ENCODE measurements at regions not wholly inside any gene's neighbourhood (a gene's known extent, or its start where the extent isn't known, plus 50 kb on each side); places are given as distances from the start of the nearest gene placed in this dataset.
A peak's percentile ranks its signal among the peaks of the same experiment; 100 is the strongest.

DNA sequence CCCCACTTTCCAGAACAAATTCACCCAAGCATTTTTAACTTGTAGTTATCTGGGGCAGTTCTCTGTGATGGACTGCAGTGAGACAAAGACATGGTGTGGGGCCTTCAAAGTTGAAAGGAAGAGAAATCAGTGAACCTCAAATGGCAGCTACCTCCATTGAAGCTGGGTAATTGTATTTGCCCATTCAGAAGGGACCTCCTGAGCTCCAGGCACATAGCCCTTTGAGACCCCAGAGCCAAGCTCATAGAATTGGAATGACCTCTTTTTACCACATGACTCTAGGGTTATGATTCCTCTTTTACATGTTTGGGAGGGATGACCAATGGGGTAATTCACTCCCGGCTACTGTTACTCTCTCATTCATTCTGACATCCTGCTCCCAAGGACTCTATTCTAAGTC lies 368.4 kb upstream of the ITGA1 start:
- no peak for DNase-seq

DNA sequence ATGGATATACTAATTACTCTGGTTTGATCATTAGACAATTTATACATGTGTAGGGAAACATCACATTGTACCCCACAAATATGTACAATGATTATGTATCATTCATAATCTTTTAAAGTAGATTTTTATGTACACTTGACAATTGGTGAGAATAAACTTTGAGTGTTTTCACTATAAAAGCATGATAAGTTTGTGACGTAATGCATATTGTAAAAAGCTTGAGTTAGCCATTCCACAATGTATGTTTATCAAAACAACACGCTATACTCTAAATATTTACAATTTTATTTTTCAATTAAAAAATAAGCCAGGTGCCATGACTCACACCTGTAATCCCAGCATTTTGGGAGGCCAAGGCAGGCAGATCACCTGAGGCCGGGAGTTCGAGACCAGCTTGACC lies 360.1 kb upstream of the ITGA1 start:
- DNase-seq: no peak

DNA sequence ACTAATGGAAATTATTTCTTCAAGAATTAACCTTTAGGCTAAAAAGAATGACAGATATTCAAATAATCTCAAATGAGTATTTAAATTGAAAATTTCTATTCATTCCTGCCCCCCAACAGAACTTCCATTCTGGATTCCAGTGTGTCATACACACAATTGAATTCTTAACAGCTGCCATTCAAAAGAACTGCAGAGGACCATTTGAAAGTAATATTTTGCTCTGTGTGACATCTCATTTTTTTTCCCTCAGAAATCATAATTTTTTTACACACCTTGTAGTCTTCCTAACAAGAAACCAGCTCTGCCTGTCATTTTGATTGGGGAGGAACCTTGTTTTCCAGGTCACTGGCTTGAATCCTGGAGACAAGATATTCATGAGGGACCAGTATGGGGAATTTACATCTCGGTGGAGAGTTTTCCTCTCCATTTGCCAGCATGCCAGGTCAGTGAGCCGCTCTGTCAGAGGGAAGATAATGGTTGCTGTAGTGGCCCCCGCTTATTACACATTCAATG lies 358.7 kb upstream of the ITGA1 start:
- DNase-seq: no peak

DNA sequence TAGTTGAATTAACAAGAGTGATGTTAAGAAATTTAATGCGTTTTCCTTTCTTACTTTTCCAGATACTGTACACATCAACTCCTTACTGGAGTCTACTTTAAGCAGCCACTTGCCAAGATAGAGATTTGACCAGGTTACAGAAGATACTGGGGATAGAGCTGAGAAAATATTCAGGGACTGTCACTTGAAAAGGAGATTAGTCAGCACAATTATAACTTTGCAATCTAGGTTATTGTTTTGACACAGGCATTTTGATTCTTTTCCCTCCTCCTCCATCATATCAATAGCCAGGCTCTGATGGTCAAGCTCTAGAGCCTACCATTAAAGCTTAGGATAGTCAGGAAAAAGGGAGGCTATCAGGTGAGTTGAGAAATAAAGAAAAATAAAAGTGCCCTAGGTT lies 345.9 kb upstream of the ITGA1 start:
- DNase-seq: no peak

DNA sequence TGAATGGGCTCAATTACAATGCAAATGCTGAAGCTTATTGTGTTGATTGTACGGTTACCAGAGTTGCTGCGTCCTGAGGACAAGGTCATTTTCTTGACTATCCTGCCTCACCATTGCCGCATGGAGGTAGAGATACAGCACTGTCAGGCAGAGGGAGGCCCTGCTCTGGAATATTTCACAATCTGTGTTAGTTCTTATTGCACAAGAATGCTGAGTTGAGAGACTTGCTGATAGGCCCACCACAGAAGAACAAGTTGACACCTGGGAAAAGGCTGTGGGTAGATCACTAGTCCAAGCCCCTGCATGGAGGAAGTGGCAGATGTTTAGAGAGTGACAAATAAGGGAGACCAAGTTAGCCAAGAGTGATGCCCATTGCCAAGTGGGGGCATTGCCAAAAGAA lies 344.5 kb upstream of the ITGA1 start:
- DNase-seq: no peak

GRCh38 chr5:52448111-52448510 lies 339.6 kb upstream of the ITGA1 start:
- DNase-seq: no peak

- DNase-seq: no peak
Measured at GRCh38 chr5:52449516-52449915, 338.2 kb upstream of the ITGA1 start.

- DNase-seq: no peak
Measured at GRCh38 chr5:52452098-52452497, 335.6 kb upstream of the ITGA1 start.

- DNase-seq: no peak
Measured at GRCh38 chr5:52453176-52453575, 334.5 kb upstream of the ITGA1 start.

GRCh38 chr5:52455920-52456319 lies 331.8 kb upstream of the ITGA1 start:
- DNase-seq: no peak

DNA sequence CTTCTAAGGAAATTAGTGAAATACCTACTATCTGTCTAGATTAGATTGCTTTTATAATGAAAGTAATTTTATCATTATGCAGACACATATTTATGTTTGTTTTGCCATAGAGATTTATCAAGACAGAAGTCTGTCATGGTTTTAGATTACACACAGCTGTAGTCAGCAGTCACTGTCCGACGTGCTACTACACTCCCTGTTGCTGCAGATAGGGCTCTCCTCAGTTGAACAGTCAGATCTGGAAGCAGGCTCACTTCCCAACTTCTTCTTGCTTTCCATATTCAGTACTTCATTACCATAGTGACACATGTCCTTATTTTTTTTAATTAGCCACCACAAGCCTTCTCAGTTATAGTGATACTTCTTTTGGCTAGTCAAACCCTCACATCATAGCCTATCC lies 329.9 kb upstream of the ITGA1 start:
- DNase-seq: no peak

- DNase-seq: no peak
Measured at GRCh38 chr5:52466113-52466512, 321.6 kb upstream of the ITGA1 start.

DNA sequence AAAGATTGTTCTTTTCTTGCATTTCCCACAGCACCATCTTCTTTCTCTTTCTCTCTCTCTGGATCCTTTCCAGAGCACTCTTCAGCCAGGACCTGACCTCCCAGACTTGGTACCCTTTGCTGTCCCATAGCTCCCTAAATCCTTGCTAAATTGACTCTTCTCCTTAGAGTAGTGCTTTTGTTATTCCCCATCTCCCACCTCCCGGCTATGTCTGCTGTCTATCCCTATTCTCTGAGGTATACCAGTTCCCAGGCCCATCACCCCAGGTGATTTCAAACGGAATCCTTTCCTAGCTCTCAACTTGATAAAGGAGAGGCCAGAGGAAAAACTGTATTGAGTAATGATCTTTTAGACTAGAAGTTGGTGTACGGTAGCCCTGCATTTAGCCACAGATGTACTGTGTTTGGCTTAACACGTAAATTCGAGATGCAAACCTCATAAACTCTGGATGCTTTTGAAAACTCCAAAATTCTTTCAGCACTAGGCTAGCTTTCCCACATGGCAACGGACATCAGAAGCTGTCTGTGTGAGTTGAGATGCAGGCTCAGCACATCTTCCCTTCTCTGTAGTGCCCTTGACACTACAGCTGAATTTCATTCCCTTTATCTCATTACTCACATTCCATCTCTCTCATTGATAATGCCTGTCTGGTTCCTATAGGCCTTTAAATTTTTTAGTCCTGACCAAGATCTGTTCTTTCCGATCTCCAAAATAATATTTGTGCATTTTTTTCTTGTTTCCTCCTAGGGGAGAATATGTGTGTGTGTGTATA lies 320.8 kb upstream of the ITGA1 start:
- DNase-seq: no peak

DNA sequence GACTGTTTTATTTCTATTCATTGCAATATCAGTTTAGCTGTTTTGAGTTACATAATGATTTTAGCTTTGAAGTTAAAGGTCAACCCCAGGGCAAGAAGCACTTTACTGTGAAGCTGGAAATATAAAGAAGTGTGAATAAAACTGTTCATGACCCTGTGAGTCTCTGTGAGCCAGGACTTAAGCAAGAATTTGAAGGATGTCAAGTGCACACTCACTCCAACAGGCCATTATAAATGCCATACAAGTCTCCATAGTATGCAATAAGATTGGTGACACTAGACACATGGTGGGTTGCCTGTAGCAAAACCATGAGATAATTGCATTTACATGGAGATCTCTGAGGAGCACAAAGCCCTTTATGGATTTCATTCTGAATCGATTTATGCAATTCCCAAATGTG lies 318.7 kb upstream of the ITGA1 start:
- DNase-seq: no peak

DNA sequence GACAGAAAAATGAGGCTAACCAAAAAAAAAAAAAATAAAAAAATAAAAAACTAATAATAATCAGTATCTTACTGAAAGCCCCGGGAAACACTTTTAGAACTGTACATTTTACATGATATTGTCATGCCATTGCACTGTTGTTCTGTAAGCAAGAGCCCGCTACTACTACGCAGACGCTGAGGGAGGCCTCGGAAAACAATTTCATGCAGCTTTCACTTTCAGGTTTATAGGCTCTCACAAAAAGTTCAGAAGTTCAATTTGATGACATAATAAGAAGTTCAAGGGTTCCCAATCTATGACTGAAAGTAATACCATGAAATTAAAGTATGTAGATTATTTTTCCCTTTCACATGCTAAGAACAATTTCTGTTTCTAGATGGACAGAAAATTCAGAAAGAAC lies 318.3 kb upstream of the ITGA1 start:
- DNase-seq: peak; percentile 4

GRCh38 chr5:52469835-52470234 lies 317.9 kb upstream of the ITGA1 start:
- DNase-seq: no peak

DNA sequence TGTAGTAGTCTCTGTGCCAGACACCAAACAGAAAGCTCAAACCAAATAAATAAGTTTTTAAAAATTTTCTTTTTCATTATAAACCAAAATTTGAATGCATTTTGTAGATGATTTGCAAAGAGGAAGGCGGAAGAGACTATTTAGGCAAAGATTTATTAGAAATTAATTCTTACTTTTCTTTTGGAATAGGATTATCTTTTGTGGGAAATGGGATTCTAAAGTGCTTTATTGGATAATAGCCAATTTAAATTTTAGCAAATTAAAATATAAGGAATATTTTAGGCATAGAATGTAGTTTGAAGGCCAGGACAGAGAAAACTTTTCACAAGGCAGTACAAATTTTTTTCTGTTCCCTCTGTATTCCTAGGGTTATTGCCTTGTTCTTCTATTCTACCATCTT lies 311.4 kb upstream of the ITGA1 start:
- DNase-seq: no peak

DNA sequence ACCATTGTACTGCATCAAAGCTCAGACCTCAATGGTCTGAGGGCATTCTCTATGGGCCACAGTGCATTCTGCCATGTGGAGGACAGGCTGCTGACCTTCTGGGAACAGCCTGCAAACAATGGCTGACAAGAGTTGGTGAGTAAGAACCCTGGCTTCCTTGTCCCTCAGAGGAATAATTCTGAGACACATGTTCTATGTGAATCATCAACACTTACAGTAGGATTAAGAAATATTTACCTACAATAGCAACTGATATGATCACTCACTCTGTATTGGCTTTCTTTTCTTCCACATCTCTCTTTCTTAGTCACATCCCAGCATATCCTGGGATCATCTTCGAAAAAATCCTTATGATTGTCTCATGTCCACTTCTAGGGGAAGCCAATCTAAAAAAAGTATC lies 306.5 kb upstream of the ITGA1 start:
- no peak for DNase-seq

- DNase-seq: no peak
Measured at GRCh38 chr5:52481851-52482250, 305.9 kb upstream of the ITGA1 start.

DNA sequence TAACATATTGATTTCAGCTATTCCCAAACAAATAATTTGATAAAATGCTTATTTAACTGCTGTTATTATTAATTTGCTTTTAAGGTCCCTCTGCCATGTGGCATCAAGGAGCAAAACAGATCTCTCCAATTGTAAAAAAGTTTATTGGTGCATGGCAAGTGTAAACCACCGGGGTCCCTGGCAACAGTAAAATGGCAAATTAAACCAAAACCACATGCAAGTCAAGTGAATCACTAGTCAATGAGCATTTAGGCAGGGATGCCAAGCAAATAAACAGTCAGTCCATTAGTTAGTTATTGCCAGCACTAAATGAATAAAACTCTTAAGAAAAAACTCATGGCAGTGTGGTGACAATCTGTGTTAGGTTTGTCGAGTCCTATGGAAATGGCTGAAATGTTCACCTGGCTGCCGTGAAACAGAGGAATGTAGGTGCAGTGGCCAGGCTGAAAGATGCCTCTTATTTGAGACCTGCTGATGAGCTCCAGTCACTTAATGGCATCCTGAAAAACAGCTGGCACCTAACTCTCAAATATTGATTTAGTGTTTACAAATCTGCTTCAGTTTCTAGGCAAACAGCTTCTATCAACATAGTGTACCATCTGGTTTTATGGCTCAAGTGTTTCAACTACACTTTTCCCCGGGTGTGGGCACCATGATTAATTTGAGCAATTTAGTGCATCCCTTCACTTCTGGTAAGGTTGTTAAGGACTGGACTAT lies 296.5 kb upstream of the ITGA1 start:
- DNase-seq: no peak

GRCh38 chr5:52491818-52492217 lies 295.9 kb upstream of the ITGA1 start:
- DNase-seq: no peak

- DNase-seq: no peak
Measured at GRCh38 chr5:52497133-52497693, 290.5 kb upstream of the ITGA1 start.

DNA sequence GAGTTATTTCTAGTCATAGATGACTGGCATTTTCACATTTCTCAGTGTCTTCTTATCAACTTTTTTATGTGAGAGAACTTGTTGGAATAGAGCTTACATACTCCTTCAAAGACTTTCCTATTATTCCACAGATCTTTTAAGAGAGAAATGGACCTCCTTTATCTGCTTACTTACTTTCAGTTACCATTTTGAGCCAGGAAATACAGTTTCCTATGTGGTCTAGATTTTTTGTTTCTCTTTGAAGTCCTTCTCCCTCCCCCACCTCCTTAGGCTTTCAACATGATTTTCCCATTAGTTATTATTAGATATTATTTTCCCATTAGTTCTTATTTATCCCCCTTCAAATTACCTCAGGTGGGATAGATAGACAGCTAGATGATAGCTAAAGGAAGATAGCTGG lies 289.1 kb upstream of the ITGA1 start:
- DNase-seq: no peak

DNA sequence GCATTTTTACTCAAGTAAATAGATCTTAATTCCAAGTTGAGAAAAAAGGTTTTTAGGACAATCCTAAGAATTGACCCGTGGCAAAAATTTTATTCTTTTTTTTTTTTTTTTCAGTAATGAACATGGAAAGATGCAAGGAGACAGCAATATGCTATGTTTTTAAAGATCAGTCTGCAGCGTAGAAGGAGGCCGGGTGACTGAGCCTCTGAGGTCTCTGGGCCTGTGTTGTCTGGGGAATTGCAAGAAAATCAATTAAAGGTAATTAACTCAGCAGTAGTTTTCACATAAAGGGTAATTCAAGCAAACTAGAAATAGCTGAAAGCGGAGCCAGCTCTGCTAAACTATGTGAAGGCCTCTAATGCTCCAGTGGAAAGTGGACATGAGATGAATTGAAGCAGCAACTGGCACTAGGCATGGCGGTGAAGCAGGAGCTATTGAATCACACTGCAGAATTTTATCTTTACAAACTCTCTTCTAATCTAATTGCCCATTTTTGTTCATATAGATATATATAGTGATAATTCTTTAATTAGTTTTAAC lies 285.2 kb upstream of the ITGA1 start:
- no peak for DNase-seq

Data from activated CD4-positive, alpha-beta T cell treated with anti-CD3 and anti-CD28 coated beads for 48 hours (primary cell).